HepG2 (cell line): ENCODE measurements at regions not wholly inside any gene's neighbourhood (a gene's known extent, or its start where the extent isn't known, plus 50 kb on each side); places are given as distances from the start of the nearest gene placed in this dataset.

Experiments
- ATAC-seq: fragments of 200-7000 bp; cut with Tn5 transposase; 3 replicates; pipeline ENCODE4 v1.9.1; 2020; ENCODE audit warnings: mild to moderate bottlenecking, moderate library complexity
- BruUV-seq: library from RNA; stranded (reverse); fragments of 400-500 nt; replicated peaks from 2 replicates; lab custom pipeline; 2021; lab: Mats Ljungman, UMichigan
- CTCF ChIA-PET: fragments of 300-600 bp; formaldehyde crosslinking; extraction: SDS; loops from one replicate; lab custom pipeline; 2021; ENCODE audit warnings: low total read pairs, inconsistent platforms, low intra/inter-chr PET ratio; lab: Yijun Ruan, JAX
- POLR2A ChIA-PET: fragments of 350-600 bp; sonication (Branson Sonifier 250); formaldehyde crosslinking; loops from one replicate; lab custom pipeline; 2020; ENCODE audit warnings: antibody characterized with exemption, inconsistent platforms; lab: Yijun Ruan, JAX
- DNase-seq: peaks from one replicate; pipeline ENCODE4 v3.0.0-alpha.2; 2015; ENCODE audit warnings: low spot score
- FAIRE-seq: peaks from 3 replicates; lab custom pipeline; 2011; peaks lifted over from hg19 to GRCh38; lab: Jason Lieb, UNC
- H2AFZ ChIP-seq: one replicate; pipeline ENCODE4 v1.6.1; 2011; ENCODE audit warnings: low read length, inconsistent platforms
- H3K27ac ChIP-seq: fragments of 300-600 bp; 3 replicates; pipeline ENCODE4 v1.8.0; 2011; ENCODE audit warnings: mixed run types, mild to moderate bottlenecking, mixed read lengths, low read length, inconsistent platforms; ENCODE audit not compliant: insufficient read depth; ENCODE audit errors: extremely low read length
- H3K27me3 ChIP-seq, 2 experiments: fragments of 200-600 bp in 1 of 2; 2 replicates in 1 of 2; 3 replicates in 1 of 2; pipeline versions ENCODE4 v1.6.0 to v1.8.0; 2011; ENCODE audit warnings: low read length in 2 of 2, mild to moderate bottlenecking in 2 of 2, moderate library complexity in 2 of 2, inconsistent platforms in 1 of 2; ENCODE audit not compliant: insufficient read depth in 2 of 2, control insufficient read depth in 1 of 2
- H3K36me3 ChIP-seq, 2 experiments: fragments of 200-600 bp in 1 of 2; replicated peaks in 1 of 2; 2 replicates in 1 of 2; 3 replicates in 1 of 2; pipeline versions ENCODE4 v1.5.1 to v1.8.0; 2011; ENCODE audit warnings: low read length in 2 of 2, inconsistent platforms in 1 of 2; ENCODE audit not compliant: insufficient read depth in 2 of 2, control insufficient read depth in 1 of 2
- H3K4me1 ChIP-seq: 2 replicates; pipeline ENCODE4 v1.5.1; 2012; ENCODE audit warnings: low read length, inconsistent platforms; ENCODE audit not compliant: insufficient read depth
- H3K4me2 ChIP-seq: 2 replicates; pipeline ENCODE4 v1.6.0; 2011; ENCODE audit warnings: low read depth, low read length, inconsistent platforms
- H3K4me3 ChIP-seq, 3 experiments: fragments of 200-600 bp in 1 of 3; sonication (generic), shearing (Covaris generic) in 1 of 3; replicated peaks in 1 of 3; 2 replicates each; pipeline ENCODE4 v1.5.1; 2011 to 2016; ENCODE audit warnings: low read length in 3 of 3, inconsistent platforms in 2 of 3, low read depth in 2 of 3, mild to moderate bottlenecking in 2 of 3, control low read depth in 1 of 3, mixed read lengths in 1 of 3; ENCODE audit not compliant: insufficient read depth in 1 of 3
- H3K79me2 ChIP-seq: one replicate; pipeline ENCODE4 v1.6.1; 2011; ENCODE audit warnings: low read length, inconsistent platforms; ENCODE audit not compliant: insufficient read depth
- H3K9ac ChIP-seq: 2 replicates; pipeline ENCODE4 v1.6.0; 2011; ENCODE audit warnings: mild to moderate bottlenecking, low read depth, low read length, inconsistent platforms; ENCODE audit not compliant: insufficient read depth
- H3K9me3 ChIP-seq: 2 replicates; pipeline ENCODE4 v1.5.1; 2012; ENCODE audit warnings: mild to moderate bottlenecking, low read length
- H4K20me1 ChIP-seq: 2 replicates; pipeline ENCODE4 v1.6.0; 2011; ENCODE audit warnings: inconsistent platforms, mild to moderate bottlenecking, low read length, moderate library complexity; ENCODE audit not compliant: insufficient read depth
- AGO2 ChIP-seq: fragments of 200-400 bp; formaldehyde crosslinking; optimal IDR thresholded peaks from 2 replicates; pipeline ENCODE3; 2017; ENCODE audit warnings: mild to moderate bottlenecking, low read depth, low read length, moderate library complexity
- ELF1 ChIP-seq: sonication (generic); formaldehyde crosslinking; IDR thresholded peaks from 2 replicates; pipeline ENCODE4 v1.4.0; 2020; ENCODE audit warnings: missing genetic modification reagents
- HHEX ChIP-seq: IDR thresholded peaks from 2 replicates; pipeline ENCODE4 v1.6.1; 2016; ENCODE audit warnings: control low read depth
- KDM4B ChIP-seq: sonication (generic); formaldehyde crosslinking; IDR thresholded peaks from 2 replicates; pipeline ENCODE4 v1.4.0; 2020; ENCODE audit warnings: missing genetic modification reagents
- KMT2A ChIP-seq: sonication (generic); formaldehyde crosslinking; IDR thresholded peaks from 2 replicates; pipeline ENCODE4 v1.4.0; 2020; ENCODE audit warnings: missing genetic modification reagents
- MIER2 ChIP-seq: IDR thresholded peaks from 2 replicates; pipeline ENCODE4 v1.6.1; 2016; ENCODE audit warnings: missing biosample characterization, missing genetic modification reagents
- NKX3-1 ChIP-seq: sonication (generic); formaldehyde crosslinking; IDR thresholded peaks from 2 replicates; pipeline ENCODE4 v1.5.0; 2020; ENCODE audit warnings: missing genetic modification reagents
- PITX1 ChIP-seq: sonication (generic); formaldehyde crosslinking; IDR thresholded peaks from 2 replicates; pipeline ENCODE4 v1.5.1; 2020; ENCODE audit warnings: mild to moderate bottlenecking, missing genetic modification reagents
- SNAI1 ChIP-seq: sonication (generic); formaldehyde crosslinking; IDR thresholded peaks from 2 replicates; pipeline ENCODE4 v1.5.0; 2020; ENCODE audit warnings: mild to moderate bottlenecking, missing genetic modification reagents, borderline replicate concordance
- SP4 ChIP-seq: sonication (generic); formaldehyde crosslinking; IDR thresholded peaks from 2 replicates; pipeline ENCODE4 v1.8.1; 2023; ENCODE audit warnings: mild to moderate bottlenecking, missing genetic modification reagents
- SSRP1 ChIP-seq: IDR thresholded peaks from 2 replicates; pipeline ENCODE4 v1.6.1; 2016; ENCODE audit warnings: control low read depth
- ZNF296 ChIP-seq: sonication (generic); formaldehyde crosslinking; conservative IDR thresholded peaks from 2 replicates; pipeline ENCODE4 v1.5.0; 2020; ENCODE audit warnings: mild to moderate bottlenecking, missing genetic modification reagents
- ZNF549 ChIP-seq: sonication (generic); formaldehyde crosslinking; IDR thresholded peaks from 2 replicates; pipeline ENCODE4 v1.5.0; 2020; ENCODE audit warnings: missing genetic modification reagents
- ZNF552 ChIP-seq: sonication (generic); formaldehyde crosslinking; IDR thresholded peaks from 2 replicates; pipeline ENCODE4 v1.9.0; 2022; ENCODE audit warnings: missing genetic modification reagents, mild to moderate bottlenecking, borderline replicate concordance
- ZNF720 ChIP-seq: sonication (generic); formaldehyde crosslinking; IDR thresholded peaks from 2 replicates; pipeline ENCODE4 v1.4.0; 2020; ENCODE audit warnings: missing genetic modification reagents
- ZNF777 ChIP-seq: sonication (generic); formaldehyde crosslinking; IDR thresholded peaks from 2 replicates; pipeline ENCODE4 v1.4.0; 2020; ENCODE audit warnings: missing genetic modification reagents
- WGBS: methylation state at CpG from one replicate; pipeline ENCODE4 v1.1.6; 2017; ENCODE audit warnings: low lambda C conversion rate; 5-methylcytosine and 5-hydroxymethylcytosine counted together
- in situ Hi-C: cut with HindIII; loops from 2 replicates; pipeline ENCODE4 v1.10.0; 2017; ENCODE audit warnings: low pct_unique_long_range_greater_than_20kb; ENCODE audit not compliant: extremely low pct_ligation_motif_present
- intact Hi-C: fragments of 100-400 bp; cut with micrococcal nuclease; formaldehyde crosslinking; loops from one replicate; pipeline ENCODE4 v1.10.0; 2022; ENCODE audit not compliant: unreplicated experiment
- TF ChIP-seq, protein P1 (sequence below): sonication (generic); formaldehyde crosslinking; IDR thresholded peaks from 2 replicates; pipeline ENCODE4 v1.5.1; 2020; ENCODE audit warnings: mild to moderate bottlenecking, missing genetic modification reagents, borderline replicate concordance
- TF ChIP-seq, protein P2 (sequence below): sonication (generic); formaldehyde crosslinking; IDR thresholded peaks from 2 replicates; pipeline ENCODE4 v1.4.0; 2020; ENCODE audit warnings: missing genetic modification reagents

DNA sequence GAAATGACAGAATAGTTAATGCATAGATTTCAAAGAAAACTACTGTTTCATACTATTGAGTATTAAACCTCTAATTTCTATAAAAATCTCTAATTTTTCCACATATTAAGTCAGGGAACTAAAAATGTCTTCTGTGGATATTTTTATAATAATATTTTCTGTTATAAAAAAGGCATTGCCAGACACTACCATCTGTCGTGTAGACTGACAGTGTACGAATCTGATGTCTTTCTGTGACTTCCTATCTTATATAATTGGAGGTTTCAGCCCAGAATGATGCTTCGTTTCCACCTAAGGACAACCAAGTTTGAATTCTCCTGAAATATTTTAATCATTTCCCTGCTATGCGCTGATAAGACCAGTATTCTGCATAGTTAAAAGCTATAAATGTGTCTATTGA lies 456.6 kb upstream of the ARRDC3 start:
- no peak overlapping the region for H2AFZ ChIP-seq
- H3K27ac ChIP-seq: no peak overlapping the region
- ATAC-seq (no peak), DNase-seq (no peak), FAIRE-seq (no peak)
- in situ Hi-C loops (no loop called here), intact Hi-C loops (no loop called here)
- no peaks in the 10 kb centered on the region for H4K20me1 ChIP-seq
- ChIA-PET CTCF (no interaction called here), POLR2A (no interaction called here)
- no peak overlapping the region for H3K9ac ChIP-seq
- BruUV-seq: no TSS peak
- no peaks in the 10 kb centered on the region for H3K36me3 ChIP-seq
- no peaks in the 10 kb centered on the region for H3K79me2 ChIP-seq
- WGBS: 3% methylated on average over 4 of the region's 4 CpGs
- TF ChIP-seq MIER2 (CRISPR knock-in tag): no peak
- TF ChIP-seq ELF1 (CRISPR knock-in tag): no peak
- no peak for TF ChIP-seq PITX1 (CRISPR knock-in tag)
- TF ChIP-seq HHEX (CRISPR knock-in tag): no peak
- no peak for TF ChIP-seq ZNF552 (CRISPR knock-in tag)
- no peak for TF ChIP-seq NKX3-1 (CRISPR knock-in tag)
- no peak for TF ChIP-seq SSRP1 (CRISPR knock-in tag)
- TF ChIP-seq ZNF296 (CRISPR knock-in tag): no peak
- TF ChIP-seq, protein P1, sequence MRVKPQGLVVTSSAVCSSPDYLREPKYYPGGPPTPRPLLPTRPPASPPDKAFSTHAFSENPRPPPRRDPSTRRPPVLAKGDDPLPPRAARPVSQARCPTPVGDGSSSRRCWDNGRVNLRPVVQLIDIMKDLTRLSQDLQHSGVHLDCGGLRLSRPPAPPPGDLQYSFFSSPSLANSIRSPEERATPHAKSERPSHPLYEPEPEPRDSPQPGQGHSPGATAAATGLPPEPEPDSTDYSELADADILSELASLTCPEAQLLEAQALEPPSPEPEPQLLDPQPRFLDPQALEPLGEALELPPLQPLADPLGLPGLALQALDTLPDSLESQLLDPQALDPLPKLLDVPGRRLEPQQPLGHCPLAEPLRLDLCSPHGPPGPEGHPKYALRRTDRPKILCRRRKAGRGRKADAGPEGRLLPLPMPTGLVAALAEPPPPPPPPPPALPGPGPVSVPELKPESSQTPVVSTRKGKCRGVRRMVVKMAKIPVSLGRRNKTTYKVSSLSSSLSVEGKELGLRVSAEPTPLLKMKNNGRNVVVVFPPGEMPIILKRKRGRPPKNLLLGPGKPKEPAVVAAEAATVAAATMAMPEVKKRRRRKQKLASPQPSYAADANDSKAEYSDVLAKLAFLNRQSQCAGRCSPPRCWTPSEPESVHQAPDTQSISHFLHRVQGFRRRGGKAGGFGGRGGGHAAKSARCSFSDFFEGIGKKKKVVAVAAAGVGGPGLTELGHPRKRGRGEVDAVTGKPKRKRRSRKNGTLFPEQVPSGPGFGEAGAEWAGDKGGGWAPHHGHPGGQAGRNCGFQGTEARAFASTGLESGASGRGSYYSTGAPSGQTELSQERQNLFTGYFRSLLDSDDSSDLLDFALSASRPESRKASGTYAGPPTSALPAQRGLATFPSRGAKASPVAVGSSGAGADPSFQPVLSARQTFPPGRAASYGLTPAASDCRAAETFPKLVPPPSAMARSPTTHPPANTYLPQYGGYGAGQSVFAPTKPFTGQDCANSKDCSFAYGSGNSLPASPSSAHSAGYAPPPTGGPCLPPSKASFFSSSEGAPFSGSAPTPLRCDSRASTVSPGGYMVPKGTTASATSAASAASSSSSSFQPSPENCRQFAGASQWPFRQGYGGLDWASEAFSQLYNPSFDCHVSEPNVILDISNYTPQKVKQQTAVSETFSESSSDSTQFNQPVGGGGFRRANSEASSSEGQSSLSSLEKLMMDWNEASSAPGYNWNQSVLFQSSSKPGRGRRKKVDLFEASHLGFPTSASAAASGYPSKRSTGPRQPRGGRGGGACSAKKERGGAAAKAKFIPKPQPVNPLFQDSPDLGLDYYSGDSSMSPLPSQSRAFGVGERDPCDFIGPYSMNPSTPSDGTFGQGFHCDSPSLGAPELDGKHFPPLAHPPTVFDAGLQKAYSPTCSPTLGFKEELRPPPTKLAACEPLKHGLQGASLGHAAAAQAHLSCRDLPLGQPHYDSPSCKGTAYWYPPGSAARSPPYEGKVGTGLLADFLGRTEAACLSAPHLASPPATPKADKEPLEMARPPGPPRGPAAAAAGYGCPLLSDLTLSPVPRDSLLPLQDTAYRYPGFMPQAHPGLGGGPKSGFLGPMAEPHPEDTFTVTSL (CRISPR knock-in tag): no peak
- TF ChIP-seq KMT2A: no peak
- TF ChIP-seq ZNF777: no peak
- TF ChIP-seq SNAI1: no peak
- TF ChIP-seq KDM4B (CRISPR knock-in tag): no peak
- no peak for TF ChIP-seq AGO2
- no peak for TF ChIP-seq SP4
- no peak for TF ChIP-seq ZNF720 (CRISPR knock-in tag)
- TF ChIP-seq, protein P2, sequence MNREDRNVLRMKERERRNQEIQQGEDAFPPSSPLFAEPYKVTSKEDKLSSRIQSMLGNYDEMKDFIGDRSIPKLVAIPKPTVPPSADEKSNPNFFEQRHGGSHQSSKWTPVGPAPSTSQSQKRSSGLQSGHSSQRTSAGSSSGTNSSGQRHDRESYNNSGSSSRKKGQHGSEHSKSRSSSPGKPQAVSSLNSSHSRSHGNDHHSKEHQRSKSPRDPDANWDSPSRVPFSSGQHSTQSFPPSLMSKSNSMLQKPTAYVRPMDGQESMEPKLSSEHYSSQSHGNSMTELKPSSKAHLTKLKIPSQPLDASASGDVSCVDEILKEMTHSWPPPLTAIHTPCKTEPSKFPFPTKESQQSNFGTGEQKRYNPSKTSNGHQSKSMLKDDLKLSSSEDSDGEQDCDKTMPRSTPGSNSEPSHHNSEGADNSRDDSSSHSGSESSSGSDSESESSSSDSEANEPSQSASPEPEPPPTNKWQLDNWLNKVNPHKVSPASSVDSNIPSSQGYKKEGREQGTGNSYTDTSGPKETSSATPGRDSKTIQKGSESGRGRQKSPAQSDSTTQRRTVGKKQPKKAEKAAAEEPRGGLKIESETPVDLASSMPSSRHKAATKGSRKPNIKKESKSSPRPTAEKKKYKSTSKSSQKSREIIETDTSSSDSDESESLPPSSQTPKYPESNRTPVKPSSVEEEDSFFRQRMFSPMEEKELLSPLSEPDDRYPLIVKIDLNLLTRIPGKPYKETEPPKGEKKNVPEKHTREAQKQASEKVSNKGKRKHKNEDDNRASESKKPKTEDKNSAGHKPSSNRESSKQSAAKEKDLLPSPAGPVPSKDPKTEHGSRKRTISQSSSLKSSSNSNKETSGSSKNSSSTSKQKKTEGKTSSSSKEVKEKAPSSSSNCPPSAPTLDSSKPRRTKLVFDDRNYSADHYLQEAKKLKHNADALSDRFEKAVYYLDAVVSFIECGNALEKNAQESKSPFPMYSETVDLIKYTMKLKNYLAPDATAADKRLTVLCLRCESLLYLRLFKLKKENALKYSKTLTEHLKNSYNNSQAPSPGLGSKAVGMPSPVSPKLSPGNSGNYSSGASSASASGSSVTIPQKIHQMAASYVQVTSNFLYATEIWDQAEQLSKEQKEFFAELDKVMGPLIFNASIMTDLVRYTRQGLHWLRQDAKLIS (CRISPR knock-in tag): no peak
- TF ChIP-seq ZNF549 (CRISPR knock-in tag): no peak
- H3K9me3 ChIP-seq: no peaks in the 10 kb centered on the region
- no peak overlapping the region for H3K4me3 ChIP-seq
- H3K4me2 ChIP-seq: no peak overlapping the region
- no peaks in the 10 kb centered on the region for H3K4me1 ChIP-seq
- no peaks in the 10 kb centered on the region for H3K27me3 ChIP-seq
